Muscle of back (tissue), 3 donors: ENCODE measurements at regions not wholly inside any gene's neighbourhood (a gene's known extent, or its start where the extent isn't known, plus 50 kb on each side); places are given as distances from the start of the nearest gene placed in this dataset.
A peak's percentile ranks its signal among the peaks of the same experiment; 100 is the strongest.
"Not testable (repeated sequence)": the region's sequence is repeated elsewhere in the genome, so short reads cannot be mapped to it uniquely, and the experiment has no call there.

Experiments
- DNase-seq, 3 donors: peaks; one replicate each; pipeline versions ENCODE4 v3.0.0 to v3.0.0-alpha.2; 2013

DNA sequence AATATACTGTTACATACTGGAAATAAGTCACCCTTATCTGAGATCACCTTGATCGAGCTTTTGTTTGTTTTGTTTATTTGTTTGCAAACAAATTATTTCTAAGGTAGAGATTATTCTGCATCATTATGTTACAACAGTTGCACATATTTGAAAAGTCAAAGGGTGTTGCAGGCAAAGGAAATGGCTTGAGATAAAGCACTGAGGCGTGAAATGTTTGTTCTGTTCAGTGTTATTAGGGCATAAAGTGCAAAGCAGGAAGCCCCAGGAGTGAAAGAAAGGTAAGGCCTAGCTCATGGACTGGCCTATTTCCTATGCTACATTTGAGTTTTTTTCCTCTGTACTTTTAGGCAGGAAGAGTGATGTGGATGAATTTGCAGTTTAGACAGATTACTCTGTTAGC lies 1815.6 kb upstream of the LRRTM1 start:
- DNase-seq = no peak

DNA sequence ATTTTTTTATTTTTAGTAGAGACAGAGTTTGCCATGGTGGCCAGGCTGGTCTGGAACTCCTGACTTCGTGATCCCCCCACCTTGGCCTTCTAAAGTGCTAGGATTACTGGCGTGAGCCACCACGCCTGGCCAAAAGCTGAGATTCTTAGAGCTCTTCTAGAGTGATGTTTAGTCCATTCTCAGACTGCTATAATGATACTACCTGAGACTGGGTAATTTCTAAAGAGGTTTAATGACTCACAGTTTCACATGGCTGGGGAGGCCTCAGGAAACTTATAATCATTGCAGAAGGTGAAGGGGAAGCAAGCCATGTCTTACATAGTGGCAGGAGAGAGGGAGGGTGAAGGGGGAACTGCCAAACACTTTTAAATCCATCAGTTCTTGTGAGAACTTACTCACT lies 1804.9 kb upstream of the LRRTM1 start:
- no peak for DNase-seq

- peak in 1 of 3 donors; percentile 8 for DNase-seq
Observed at GRCh38 chr2:82098617-82099016, 1794.1 kb upstream of the LRRTM1 start.

- DNase-seq = no peak
Observed at GRCh38 chr2:82089518-82089917, 1785.0 kb upstream of the LRRTM1 start.

DNA sequence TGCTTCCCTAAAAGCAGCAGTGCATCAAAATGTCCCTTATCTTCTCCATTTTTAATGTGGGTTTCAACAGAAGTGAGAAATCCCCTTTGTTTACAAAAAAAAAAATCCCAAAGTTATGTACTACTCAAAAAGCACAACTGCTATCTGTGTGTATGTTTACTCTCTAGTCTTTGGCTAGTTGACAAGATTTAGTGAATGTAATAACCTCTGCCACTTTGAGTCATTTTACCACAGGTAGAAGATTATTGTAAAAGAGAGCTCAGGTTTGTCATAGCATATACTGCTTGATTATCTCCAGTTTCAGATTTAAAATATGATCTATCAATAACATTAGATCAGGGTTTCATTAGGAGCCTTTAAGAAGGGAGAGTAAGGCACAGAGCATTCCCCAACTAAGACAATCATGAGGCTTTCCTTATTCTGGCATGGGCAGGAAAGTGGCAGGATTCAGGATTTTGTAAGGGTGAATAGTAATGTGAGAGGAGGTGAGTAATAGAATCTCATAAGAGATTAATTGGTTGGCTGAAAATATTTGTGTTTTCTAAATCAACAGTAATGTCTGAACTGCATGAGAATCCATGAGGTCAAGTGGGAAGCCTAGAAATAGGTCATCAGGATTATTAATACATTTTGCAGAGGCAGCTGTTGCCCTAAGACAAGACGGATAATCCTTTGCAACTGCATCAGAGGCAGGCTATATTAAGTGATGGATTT lies 1780.3 kb upstream of the LRRTM1 start:
- no peak for DNase-seq

- no peak for DNase-seq
Observed at GRCh38 chr2:82075875-82076274, 1771.3 kb upstream of the LRRTM1 start.

DNA sequence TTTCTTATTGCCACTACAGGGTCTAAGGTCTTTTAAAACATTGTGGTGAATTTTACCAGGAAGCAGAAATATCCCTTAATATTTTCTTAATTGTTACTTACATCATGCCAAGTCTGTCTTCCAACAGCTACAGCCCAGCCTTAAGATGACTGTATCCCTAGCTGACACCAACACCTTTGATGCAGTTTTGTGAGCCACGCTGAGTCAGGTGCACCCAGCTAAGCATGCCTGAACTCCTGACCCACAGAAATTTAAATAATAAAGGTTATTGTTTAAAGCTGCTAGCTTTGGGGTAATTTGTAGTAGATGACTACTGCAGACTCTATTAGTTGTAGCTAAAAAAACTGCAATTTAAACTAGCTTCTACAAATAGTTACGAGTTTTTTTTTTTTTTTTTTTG lies 1757.9 kb upstream of the LRRTM1 start:
- no peak for DNase-seq

- DNase-seq = no peak
Observed at GRCh38 chr2:82055846-82056245, 1751.3 kb upstream of the LRRTM1 start.

DNA sequence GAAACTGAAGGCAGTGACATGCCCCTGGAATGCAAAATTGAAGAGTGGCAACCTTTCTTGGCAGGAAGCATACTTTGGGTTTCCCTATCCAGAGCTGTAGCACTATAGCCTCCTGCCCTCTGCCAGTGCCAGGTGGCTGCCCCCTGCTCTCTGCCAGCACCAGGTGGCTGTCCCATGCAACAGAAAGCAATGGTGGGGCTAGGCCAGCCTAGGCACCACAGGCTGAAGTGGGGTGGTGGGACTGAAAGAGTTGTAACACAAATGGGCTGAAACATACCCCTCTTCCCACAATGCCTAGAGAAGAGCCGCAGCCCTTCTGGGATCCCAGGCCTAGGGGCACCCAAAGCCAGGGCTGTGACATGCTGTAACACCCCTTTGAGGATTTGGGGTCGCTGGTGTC lies 1739.3 kb upstream of the LRRTM1 start:
- DNase-seq = no peak

DNA sequence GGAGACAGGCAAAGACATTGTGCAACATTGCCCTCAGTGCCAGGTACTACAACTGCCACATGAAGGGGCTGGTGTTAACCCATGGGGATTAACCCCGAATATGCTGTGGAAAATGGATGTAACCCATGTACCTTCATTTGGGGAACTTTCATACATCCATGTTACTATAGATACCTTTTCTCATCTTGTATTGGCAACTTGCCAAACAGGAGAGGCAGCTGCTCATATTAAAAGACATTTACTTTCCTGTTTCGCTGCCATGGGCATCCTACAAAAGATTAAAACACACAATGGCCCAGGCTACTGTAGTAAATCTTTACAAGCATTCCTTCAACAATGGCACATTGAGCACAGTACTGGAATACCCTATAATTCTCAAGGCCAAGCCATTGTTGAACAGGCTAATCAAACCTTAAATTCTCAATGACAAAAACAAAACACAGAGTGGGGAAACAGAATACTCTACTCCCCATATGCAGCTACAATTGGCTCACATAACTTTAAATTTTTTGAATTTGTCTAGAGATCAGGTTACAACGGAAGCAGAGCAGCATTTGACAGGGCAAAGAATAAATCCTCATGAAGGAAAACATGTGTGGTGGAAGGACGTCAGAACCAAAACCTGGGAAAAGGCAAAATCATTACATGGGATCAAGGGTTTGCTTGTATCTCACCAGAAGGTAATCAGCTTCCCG lies 1723.5 kb upstream of the LRRTM1 start:
- peak in 1 of 3 donors; percentile 5 for DNase-seq

DNA sequence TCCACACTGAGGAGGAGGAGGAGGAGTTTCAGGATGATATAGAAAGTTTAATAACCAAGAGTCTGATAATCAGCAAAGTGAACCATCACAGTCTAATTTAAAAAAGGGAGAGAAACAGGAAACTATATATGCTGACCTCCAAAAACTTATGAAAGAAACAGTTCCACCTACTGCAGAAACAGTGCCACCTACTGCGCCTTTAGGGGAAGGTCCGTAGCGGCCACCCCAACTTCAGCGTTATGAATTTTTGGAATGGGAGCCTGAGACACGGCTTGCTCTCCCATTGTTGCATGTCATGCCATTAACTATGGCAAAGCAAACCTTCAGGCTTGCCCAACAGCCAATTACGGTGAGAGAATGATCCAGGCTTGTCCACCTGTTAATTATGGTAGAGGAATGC lies 1719.2 kb upstream of the LRRTM1 start:
- no peak for DNase-seq

DNA sequence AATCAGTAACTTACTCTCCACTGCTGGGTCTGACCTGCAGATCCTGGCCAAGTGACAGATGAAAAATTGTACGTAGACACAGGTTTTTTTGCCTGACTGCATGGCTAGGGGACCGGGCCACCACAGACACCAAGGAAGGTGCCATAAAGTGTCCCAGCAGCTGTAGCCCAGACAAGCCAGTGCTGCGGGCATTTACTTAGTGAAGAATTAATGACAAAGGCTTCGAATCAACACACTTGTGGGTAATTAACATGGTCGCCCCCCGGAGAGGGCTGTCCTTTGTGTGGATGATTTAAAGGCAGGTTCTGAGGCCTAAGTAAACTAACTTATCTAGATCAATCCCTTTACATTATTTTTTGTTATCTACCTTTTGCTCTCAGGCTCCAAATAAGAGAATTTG lies 1709.1 kb upstream of the LRRTM1 start:
- DNase-seq = no peak

DNA sequence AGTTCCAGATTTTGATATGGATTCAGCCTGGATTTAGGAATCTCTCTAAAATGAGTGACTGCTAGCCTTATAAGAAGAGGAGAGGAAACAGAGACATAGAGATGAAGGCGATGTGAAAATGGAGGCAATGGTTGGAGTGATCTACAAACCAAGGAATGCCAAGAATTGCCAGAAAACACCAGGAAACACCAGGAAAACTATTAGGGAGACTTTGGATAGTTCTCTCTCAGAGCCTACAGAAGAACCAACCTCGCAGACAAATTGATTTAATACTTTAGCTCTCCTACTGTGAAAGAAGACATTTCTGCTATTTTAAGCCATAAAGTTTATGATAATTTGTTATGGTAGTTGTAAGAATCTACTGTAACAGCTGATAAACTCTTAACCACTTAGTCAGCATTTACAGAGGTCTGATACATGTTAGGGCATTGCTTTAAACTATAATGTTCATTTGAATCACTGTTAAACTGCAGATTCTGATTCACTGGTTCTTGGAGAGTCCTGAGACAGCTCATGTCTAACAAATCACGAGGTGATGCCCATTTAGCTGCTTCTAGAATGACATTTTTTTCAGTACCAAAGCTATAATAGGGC lies 1702.6 kb upstream of the LRRTM1 start:
- peak in 1 of 3 donors; percentile 3 for DNase-seq

DNA sequence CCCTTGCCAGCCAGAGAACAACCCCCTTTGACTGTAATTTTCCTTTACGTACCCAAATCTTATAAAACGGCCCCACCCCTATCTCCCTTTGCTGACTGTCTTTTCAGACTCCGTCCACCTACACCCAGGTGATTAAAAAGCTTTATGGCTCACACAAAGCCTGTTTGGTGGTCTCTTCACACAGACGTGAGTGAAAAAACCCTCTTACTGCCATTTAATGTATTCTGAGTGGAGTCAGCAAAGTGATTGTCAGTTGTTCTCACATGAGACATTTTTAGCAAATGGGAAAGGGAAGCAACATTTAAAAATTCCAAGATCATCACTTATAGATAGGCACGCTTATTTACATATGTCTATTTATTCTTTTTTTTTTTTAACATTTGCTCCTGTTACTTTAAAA lies 1701.3 kb upstream of the LRRTM1 start:
- not testable (repeated sequence) for DNase-seq

- DNase-seq = no peak
Observed at GRCh38 chr2:82001614-82002013, 1697.1 kb upstream of the LRRTM1 start.

DNA sequence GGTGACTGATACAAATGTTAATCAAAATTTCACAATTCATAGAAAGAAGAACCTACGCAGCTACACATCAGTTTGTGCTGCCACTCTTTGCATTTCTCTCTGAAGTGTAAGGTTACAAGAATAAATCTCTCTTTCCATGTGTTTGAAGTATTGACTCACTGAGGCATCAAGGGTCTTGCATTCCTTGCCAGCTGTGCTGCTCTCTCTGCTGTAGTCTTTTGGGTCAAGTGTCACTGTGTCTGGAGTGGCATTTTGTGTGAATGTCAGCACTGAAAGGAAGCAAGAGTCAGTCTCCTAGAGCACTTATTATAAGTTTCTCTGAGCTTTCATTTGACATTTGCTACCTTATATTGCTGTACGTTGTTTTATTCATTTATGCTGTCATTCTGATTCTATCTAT lies 1696.1 kb upstream of the LRRTM1 start:
- DNase-seq = no peak

DNA sequence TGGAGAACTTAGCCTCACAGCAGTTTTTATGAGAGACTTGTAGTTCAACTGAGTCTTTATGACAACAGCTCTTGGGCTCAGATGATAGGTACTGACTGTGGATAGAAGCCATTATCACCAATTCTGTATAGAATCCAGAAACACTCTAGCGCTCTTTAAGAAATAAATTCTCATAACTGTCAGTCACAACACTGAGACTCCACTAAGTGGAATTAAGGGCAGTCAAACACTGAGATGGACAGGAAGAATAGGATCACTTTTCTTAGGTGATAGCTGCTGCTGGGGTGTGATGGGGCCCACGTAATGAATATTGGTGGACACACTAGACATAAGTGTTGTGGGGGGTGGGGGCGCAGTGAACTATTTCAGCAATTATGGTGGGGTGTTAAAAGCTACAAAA lies 1691.8 kb upstream of the LRRTM1 start:
- no peak for DNase-seq

DNA sequence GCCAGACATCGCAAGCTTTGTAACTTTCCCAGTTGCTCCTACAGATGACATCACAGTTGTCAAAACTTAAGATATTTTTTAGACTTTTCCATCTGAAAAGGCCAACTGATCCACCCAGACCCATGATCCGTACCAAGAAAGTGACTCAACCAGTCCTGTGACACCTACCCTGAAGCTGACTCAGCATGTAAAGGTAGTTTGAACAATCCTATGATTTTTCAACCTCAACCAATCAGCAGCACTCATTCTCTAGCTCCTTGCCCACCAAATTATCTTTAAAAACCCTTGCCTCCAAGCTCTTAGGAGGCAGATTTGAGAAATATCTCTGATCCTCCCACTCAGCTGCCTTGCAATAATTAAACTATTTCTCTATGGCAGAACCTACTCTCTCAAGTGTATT lies 1686.7 kb upstream of the LRRTM1 start:
- no peak for DNase-seq

DNA sequence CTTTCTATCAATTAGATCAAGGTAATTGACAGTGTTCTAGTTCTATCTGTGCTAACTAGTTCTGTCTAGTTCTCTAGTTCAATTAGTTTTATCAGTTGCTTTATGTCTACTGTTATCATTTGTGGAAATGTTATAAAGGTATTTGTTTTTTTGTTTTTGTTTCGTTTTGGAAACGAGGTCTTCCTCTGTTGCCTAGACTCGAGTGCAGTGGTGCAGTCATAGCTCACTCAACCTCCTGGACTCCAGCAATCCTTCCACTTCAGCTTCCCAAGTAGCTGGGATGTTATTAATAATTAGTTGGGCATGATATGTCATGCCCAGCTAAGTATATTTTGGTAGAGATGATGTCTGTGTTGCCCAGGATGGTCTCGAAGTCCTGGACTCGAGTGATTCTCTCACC lies 1682.8 kb upstream of the LRRTM1 start:
- no peak for DNase-seq

- DNase-seq = no peak
Observed at GRCh38 chr2:81984969-81985637, 1680.6 kb upstream of the LRRTM1 start.

DNA sequence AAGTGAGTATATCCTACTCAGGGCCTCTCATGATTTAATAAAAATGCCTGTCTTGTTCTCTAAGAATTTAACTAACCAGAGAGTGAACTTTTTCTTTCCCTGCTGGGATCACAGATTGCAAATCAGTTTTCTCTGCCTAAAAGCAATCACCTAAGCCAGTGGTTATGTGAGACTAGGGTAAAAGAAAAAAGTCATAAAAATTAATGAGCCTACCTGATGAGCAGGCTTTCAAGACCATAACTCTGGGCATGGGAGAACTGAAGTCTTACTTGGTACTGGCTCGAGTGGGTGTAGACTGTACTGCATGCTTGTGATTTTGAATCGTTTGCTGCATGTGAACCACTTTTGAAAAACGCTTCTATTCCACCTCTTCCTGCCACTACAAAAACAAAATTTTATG lies 1677.0 kb upstream of the LRRTM1 start:
- no peak for DNase-seq

GRCh38 chr2:81979086-81979485 lies 1674.5 kb upstream of the LRRTM1 start:
- no peak for DNase-seq

GRCh38 chr2:81976998-81977397 lies 1672.4 kb upstream of the LRRTM1 start:
- peak in 1 of 3 donors; percentile 3 for DNase-seq
